Immature natural killer cell (primary cell): ENCODE measurements at regions not wholly inside any gene's neighbourhood (a gene's known extent, or its start where the extent isn't known, plus 50 kb on each side); places are given as distances from the start of the nearest gene placed in this dataset.

Experiments used
- DNase-seq, 3 donors: peaks; one replicate each; pipeline ENCODE4 v3.0.0; 2022; ENCODE audit warnings: mixed read lengths in 1 of 3
- H3K27ac Mint-ChIP-seq, 6 donors: one replicate each; pipeline ENCODE4 v1.8.0; 2020; ENCODE audit warnings: mixed read lengths in 6 of 6, mild to moderate bottlenecking in 5 of 6, inconsistent platforms in 4 of 6, moderate library complexity in 3 of 6
- H3K27me3 Mint-ChIP-seq, 3 donors: one replicate each; pipeline ENCODE4 v1.8.0; 2020 to 2021; ENCODE audit warnings: low read depth in 3 of 3, mild to moderate bottlenecking in 3 of 3, mixed read lengths in 3 of 3, moderate library complexity in 3 of 3, inconsistent platforms in 1 of 3
- H3K36me3 Mint-ChIP-seq, 3 donors: one replicate each; pipeline ENCODE4 v1.8.0; 2020; ENCODE audit warnings: mixed read lengths in 3 of 3, inconsistent platforms in 2 of 3, mild to moderate bottlenecking in 2 of 3
- H3K4me1 Mint-ChIP-seq, 2 donors: one replicate each; pipeline ENCODE4 v1.8.0; 2020; ENCODE audit warnings: inconsistent platforms in 2 of 2, mild to moderate bottlenecking in 2 of 2, mixed read lengths in 2 of 2, moderate library complexity in 1 of 2
- H3K4me3 Mint-ChIP-seq, 5 donors: one replicate each; pipeline ENCODE4 v1.8.0; 2020; ENCODE audit warnings: mild to moderate bottlenecking in 5 of 5, mixed read lengths in 5 of 5, inconsistent platforms in 3 of 5, moderate library complexity in 3 of 5
- H3K9me3 Mint-ChIP-seq, 6 donors: one replicate each; pipeline ENCODE4 v1.8.0; 2020; ENCODE audit warnings: mild to moderate bottlenecking in 6 of 6, mixed read lengths in 6 of 6, inconsistent platforms in 4 of 6, moderate library complexity in 3 of 6

DNA sequence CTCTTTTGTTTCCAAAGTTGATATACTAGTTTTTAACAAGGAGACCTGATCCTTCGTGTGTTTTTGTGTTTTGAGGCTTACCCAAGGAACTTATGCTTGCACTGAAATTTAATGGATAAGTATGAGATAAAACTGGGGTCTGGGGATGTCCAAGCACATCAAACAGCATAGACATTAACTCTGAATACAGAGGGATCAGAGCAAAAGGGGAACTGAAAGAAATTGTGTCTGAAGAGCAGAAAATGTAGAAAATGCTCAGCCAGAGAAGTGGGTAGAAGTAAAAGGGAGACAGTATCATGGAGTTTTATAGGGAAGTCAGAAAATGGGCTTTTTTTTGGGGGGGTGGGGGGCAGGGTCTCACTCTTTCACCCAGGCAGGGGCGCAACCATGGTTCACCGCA is 695.4 kb downstream of the ARAP2 start:
- H3K4me3 Mint-ChIP-seq: no peak overlapping the region
- peaks cover 0 to 2% (median 0%) of the 10 kb centered on the region in 3 donors for H3K27me3 Mint-ChIP-seq

DNA sequence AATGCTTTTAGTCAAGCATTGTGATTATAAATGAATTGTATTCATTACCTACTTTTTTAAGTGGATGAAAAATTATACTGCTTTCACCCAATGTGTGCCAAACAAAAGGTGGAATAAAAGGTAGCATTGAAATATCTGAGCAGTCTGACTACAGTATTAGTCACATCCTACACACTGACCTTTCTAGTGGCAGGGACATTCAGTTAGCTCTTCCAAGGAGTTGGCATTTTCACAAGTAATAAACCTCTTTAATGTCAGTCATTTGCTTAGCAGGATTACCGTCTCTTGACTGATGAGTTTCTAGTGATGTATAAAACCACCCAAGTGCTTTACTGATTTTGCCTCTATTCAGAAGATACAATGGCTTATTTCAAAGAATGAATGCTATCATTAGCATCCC is 687.9 kb downstream of the ARAP2 start:
- DNase-seq: no peak
- no peaks in the 10 kb centered on the region for H3K4me1 Mint-ChIP-seq
- H3K27me3 Mint-ChIP-seq: peaks cover 0 to 2% (median 0%) of the 10 kb centered on the region in 3 donors
- no peak overlapping the region for H3K27ac Mint-ChIP-seq
- peaks cover 0 to 12% (median 3%) of the 10 kb centered on the region in 6 donors for H3K9me3 Mint-ChIP-seq
- no peak overlapping the region for H3K4me3 Mint-ChIP-seq
- H3K36me3 Mint-ChIP-seq: no peaks in the 10 kb centered on the region

More for the DNA sequence above, 695.4 kb downstream of the ARAP2 start:
- no peaks in the 10 kb centered on the region for H3K4me1 Mint-ChIP-seq
- H3K9me3 Mint-ChIP-seq: peaks cover 0 to 12% (median 3%) of the 10 kb centered on the region in 6 donors
- no peak overlapping the region for H3K27ac Mint-ChIP-seq
- H3K36me3 Mint-ChIP-seq: no peaks in the 10 kb centered on the region
- DNase-seq: no peak

DNA sequence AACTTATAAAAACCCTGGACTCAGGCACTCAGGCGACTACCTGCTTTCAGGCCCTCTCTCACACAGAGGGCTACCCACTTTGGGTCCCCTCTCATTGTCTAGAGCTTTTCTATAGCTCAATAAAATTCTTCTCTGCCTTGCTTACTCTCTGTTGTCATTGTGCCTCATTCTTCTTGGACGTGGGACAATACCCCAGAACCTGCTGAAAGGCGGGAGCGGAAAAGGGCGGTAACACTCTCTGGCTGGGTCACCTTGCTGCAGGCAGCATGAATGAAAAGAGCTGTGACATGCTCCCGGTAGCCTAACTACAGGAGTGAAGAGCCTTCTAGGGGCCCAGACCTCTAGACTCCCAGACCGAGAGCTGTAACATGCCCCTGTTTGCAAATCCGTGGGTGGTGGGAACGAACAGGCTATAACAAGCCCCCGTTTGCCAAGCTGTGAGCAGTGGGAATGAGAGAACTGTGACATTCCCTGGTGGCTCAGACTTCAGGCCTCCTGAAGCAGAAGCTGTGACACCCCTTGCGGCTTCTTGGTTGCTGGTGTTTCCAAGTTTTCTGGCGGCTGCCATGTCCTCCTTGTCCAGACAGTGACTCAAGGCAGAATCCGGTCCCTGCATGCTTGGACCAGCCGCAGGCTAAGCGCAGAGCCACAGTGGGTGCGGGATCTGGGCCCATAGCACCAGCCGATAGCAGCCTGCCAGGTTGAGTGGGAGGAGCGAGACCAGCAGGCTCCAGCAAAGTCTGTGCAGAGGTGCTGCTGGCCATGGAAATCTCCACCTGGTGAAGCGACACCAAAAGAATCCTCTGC is 684.6 kb downstream of the ARAP2 start:
- peaks cover 0 to 9% (median 3%) of the 10 kb centered on the region in 6 donors for H3K9me3 Mint-ChIP-seq
- H3K36me3 Mint-ChIP-seq: no peaks in the 10 kb centered on the region
- no peaks in the 10 kb centered on the region for H3K4me1 Mint-ChIP-seq
- no peak overlapping the region for H3K4me3 Mint-ChIP-seq
- H3K27me3 Mint-ChIP-seq: peaks cover 0 to 2% (median 0%) of the 10 kb centered on the region in 3 donors
- no peak for DNase-seq
- no peak overlapping the region for H3K27ac Mint-ChIP-seq

DNA sequence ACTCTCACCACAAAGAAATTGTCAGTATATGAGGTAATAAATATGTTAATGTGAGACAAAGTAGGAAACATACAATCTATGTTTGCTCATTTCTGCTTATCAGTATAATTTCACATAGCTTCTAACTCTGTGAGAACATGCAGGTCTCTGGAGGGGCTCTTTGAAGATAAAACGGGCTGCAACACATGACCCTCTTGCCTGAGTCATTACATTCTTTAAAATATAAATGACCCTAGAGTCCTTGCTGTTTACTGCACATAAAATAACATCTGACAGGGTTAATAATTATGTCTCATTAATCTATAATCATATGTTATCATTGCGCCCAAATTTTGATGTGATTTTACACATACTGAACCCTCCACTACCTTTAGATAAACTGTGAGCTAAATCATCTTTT is 681.5 kb downstream of the ARAP2 start:
- Mint-ChIP-seq H3K4me3 (no peak overlapping the region), H3K36me3 (no peaks in the 10 kb centered on the region), H3K4me1 (no peaks in the 10 kb centered on the region), H3K27ac (no peak overlapping the region), H3K27me3 (peaks cover 0 to 2% (median 0%) of the 10 kb centered on the region in 3 donors), H3K9me3 (peaks cover 0 to 9% (median 3%) of the 10 kb centered on the region in 6 donors)
- no peak for DNase-seq

DNA sequence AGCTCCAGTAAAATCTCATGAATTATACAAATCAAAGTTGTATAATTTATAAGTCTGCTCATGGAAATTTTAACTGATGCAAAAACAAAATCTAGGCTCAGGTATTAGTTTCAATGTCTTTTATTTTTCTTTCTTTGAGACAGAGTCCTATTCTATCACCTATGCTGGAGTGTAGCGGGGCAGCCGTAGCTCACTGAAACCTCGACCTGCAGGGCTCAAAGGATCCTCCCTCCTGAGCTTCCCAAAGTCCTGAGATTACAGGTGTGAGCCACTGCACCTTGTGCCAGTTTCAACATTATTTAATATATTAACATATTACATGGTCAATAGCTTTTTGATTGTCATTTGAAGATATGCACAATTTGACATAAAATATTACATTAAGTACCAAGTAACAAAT is 678.7 kb downstream of the ARAP2 start:
- no peak overlapping the region for H3K4me3 Mint-ChIP-seq
- H3K36me3 Mint-ChIP-seq: no peaks in the 10 kb centered on the region

DNA sequence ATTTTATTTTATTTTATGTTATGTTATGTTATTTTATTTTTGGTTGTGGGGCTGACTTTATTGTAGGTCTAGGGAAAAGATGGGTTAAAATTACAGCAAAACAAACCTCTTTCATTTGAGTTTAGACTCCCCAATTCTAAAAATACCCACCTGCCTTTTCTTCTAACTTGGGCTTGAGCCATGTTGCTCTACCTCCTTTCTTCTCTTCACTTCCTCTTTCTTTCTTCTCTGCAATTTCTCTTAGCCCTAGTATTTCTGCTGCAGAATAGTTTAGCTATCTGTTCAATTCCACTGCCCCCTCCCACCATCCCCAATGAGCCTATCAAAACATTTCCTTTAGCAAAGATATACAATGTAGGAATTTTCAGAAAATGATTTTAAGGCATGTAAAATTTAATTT is 653.3 kb downstream of the ARAP2 start:
- Mint-ChIP-seq H3K27ac (no peak overlapping the region), H3K4me3 (no peak overlapping the region), H3K36me3 (no peaks in the 10 kb centered on the region), H3K27me3 (peaks cover 2 to 4% (median 2%) of the 10 kb centered on the region in 3 donors), H3K4me1 (no peaks in the 10 kb centered on the region), H3K9me3 (peaks cover 0 to 12% (median 3%) of the 10 kb centered on the region in 6 donors)
- no peak for DNase-seq

More for the DNA sequence above, 678.7 kb downstream of the ARAP2 start:
- H3K27me3 Mint-ChIP-seq: peaks cover 0 to 2% (median 0%) of the 10 kb centered on the region in 3 donors
- no peak for DNase-seq
- peaks cover 0 to 4% (median 0%) of the 10 kb centered on the region in 6 donors for H3K9me3 Mint-ChIP-seq
- H3K27ac Mint-ChIP-seq: no peak overlapping the region
- no peaks in the 10 kb centered on the region for H3K4me1 Mint-ChIP-seq

DNA sequence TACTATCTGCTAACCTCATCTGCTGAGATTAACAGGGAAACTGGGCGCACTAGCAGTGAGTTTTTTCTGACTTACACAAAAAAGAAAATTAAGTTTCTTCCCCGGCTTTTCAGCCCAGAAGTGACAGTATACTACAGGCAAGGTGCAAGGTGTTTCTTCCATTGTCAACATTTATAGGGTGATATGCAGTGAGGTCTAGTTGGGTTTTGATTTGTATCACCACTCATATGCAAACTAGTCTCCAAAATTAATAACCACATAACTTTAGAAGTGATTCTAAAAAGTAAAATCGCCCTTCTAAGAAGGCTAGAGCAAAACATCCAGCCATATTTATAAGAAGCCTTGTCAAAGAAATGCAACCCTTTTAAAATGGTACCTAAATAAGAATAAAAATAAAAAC is 640.1 kb downstream of the ARAP2 start:
- Mint-ChIP-seq H3K9me3 (peaks cover 0 to 14% (median 4%) of the 10 kb centered on the region in 6 donors), H3K27me3 (peaks cover 0 to 2% (median 0%) of the 10 kb centered on the region in 3 donors), H3K4me1 (no peaks in the 10 kb centered on the region), H3K4me3 (no peak overlapping the region), H3K27ac (no peak overlapping the region), H3K36me3 (no peaks in the 10 kb centered on the region)
- no peak for DNase-seq

DNA sequence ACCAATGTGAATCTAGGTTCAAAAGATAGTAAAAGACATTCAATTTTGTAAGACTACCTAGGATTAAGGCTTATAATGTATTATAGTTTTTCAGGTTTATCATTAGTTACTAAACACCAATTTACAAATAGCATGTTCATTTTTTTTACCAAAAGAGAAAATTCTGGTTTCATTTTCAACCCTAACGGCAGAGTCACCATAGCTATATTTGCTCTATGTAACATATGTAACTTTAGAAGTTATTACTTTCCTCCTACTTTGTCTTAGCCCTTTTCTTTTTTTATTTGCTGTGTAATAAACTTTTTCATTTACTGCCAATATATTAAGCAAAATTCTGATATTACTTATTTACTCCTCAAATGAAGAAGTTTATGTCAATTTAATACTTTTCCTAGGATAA is 639.6 kb downstream of the ARAP2 start:
- Mint-ChIP-seq H3K4me3 (no peak overlapping the region), H3K27me3 (peaks cover 0 to 2% (median 0%) of the 10 kb centered on the region in 3 donors), H3K27ac (no peak overlapping the region), H3K36me3 (no peaks in the 10 kb centered on the region), H3K9me3 (peaks cover 0 to 15% (median 4%) of the 10 kb centered on the region in 6 donors), H3K4me1 (no peaks in the 10 kb centered on the region)
- no peak for DNase-seq

DNA sequence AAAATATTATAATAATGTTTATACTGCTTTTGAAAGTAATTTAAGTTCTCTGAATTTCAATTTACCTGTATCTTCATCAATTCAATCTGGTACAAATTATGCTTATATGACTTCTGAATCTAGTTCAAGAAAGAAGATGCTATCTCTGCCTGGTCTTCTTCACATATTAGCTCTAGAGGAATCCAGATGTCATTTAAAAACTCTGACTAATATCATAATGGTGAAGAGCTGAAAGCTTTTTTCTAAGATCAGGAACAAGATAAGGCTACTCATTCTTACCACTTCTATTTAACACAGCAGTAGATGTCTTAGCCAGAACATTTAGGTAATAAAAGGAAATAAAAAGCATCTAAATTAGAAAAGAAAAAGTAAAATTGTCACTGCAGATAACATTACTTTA is 636.1 kb downstream of the ARAP2 start:
- no peak overlapping the region for H3K4me3 Mint-ChIP-seq
- no peaks in the 10 kb centered on the region for H3K4me1 Mint-ChIP-seq
- peaks cover 0 to 2% (median 0%) of the 10 kb centered on the region in 3 donors for H3K27me3 Mint-ChIP-seq
- no peak for DNase-seq
- no peak overlapping the region for H3K27ac Mint-ChIP-seq
- no peaks in the 10 kb centered on the region for H3K36me3 Mint-ChIP-seq
- H3K9me3 Mint-ChIP-seq: peaks cover 0 to 14% (median 2%) of the 10 kb centered on the region in 6 donors

DNA sequence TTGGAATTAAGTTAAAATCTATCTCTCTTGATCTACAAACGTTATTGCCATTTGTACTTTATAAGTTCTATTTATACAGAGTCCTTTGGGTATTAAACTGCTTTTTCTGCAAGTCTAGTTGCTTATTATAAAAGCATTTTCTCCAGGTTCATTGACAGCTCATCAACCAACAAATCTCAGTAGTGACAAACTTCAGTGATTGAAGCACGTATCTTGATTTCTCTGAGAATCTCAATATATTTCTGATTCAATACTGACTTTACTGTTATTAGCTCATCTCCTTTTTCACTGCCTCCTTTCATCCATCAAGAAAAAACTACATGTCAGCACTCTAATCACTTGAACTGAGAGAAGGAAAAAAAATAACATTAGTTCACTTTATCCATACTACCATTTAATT is 630.2 kb downstream of the ARAP2 start:
- no peak overlapping the region for H3K4me3 Mint-ChIP-seq
- DNase-seq: no peak
- no peaks in the 10 kb centered on the region for H3K27me3 Mint-ChIP-seq
- no peaks in the 10 kb centered on the region for H3K4me1 Mint-ChIP-seq
- H3K27ac Mint-ChIP-seq: no peak overlapping the region
- no peaks in the 10 kb centered on the region for H3K36me3 Mint-ChIP-seq
- H3K9me3 Mint-ChIP-seq: peaks cover 0 to 10% (median 2%) of the 10 kb centered on the region in 6 donors

GRCh38 chr4:35639929-35640328 is 604.4 kb downstream of the ARAP2 start:
- Mint-ChIP-seq H3K9me3 (peaks cover 1 to 18% (median 6%) of the 10 kb centered on the region in 6 donors), H3K27me3 (peaks cover 0 to 2% (median 2%) of the 10 kb centered on the region in 3 donors), H3K4me1 (no peaks in the 10 kb centered on the region), H3K36me3 (no peaks in the 10 kb centered on the region), H3K27ac (no peak overlapping the region), H3K4me3 (no peak overlapping the region)
- DNase-seq: no peak

DNA sequence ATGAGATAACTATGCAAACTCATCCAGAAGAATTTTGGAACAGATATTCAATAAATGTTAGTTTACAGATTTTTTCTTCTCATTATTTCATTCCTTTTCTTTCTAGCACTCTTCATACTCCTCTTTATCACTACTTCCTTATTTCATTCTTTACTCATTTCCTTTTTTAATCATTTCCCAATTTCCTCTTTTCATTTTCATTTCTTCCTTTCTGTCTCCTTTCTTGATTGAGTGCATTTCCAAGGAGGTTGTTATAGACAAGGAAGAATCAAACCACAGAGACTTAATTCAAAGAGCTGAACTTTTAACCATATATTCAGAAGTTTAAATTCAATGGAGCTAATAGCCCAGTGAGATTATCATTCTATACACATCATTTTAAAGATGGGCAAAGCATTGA is 600.7 kb downstream of the ARAP2 start:
- peaks cover 0 to 3% (median 2%) of the 10 kb centered on the region in 3 donors for H3K27me3 Mint-ChIP-seq
- no peaks in the 10 kb centered on the region for H3K36me3 Mint-ChIP-seq
- peaks cover 0 to 7% (median 1%) of the 10 kb centered on the region in 6 donors for H3K9me3 Mint-ChIP-seq
- DNase-seq: no peak
- H3K27ac Mint-ChIP-seq: no peak overlapping the region
- H3K4me1 Mint-ChIP-seq: no peaks in the 10 kb centered on the region
- H3K4me3 Mint-ChIP-seq: no peak overlapping the region

DNA sequence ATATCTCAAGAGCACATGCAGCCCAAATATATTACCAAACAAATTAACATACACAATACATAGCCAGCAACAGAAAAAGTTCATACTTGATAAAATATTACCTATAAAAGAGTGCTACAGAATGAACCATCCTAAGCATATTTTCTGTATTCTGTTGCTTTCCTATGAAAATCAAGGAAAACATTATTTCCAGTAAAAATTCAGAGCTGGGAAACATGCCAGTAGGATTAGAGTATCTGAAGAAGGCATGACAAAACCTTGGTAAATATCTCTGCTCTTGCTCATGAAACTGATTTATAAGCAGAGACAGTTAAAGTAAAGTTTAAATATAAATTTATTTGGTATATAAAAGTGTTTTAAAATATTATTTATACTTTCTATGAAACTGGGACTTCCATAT is 599.7 kb downstream of the ARAP2 start:
- DNase-seq: no peak
- H3K4me3 Mint-ChIP-seq: no peak overlapping the region
- H3K27me3 Mint-ChIP-seq: peaks cover 0 to 3% (median 2%) of the 10 kb centered on the region in 3 donors
- no peaks in the 10 kb centered on the region for H3K4me1 Mint-ChIP-seq
- peaks cover 0 to 7% (median 1%) of the 10 kb centered on the region in 6 donors for H3K9me3 Mint-ChIP-seq
- H3K27ac Mint-ChIP-seq: no peak overlapping the region
- H3K36me3 Mint-ChIP-seq: no peaks in the 10 kb centered on the region

DNA sequence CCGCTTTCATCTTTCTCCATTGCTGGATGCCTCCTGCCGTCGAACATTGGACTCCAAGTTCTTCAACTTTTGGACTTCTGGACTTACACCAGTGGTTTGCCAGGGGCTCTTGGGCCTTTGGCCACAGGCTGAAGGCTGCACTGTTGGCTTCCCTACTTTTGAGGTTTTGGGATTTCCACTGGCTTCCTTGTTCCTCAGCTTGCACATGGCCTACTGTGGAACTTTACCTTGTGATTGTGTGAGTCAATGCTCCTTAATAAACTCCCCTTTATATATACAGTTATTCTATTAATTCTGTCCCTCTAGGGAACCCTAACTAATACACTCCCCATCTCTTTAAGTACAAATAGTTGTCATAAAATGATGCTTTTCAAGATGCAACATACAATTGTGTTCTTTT is 595.3 kb downstream of the ARAP2 start:
- Mint-ChIP-seq H3K4me3 (no peak overlapping the region), H3K4me1 (no peaks in the 10 kb centered on the region), H3K27ac (no peak overlapping the region), H3K27me3 (peaks cover 0 to 3% (median 2%) of the 10 kb centered on the region in 3 donors), H3K36me3 (no peaks in the 10 kb centered on the region), H3K9me3 (peaks cover 0 to 1% (median 0%) of the 10 kb centered on the region in 6 donors)
- no peak for DNase-seq
